Psoas muscle (tissue), 7 donors: ENCODE measurements at regions not wholly inside any gene's neighbourhood (a gene's known extent, or its start where the extent isn't known, plus 50 kb on each side); places are given as distances from the start of the nearest gene placed in this dataset.

Experiments
- ATAC-seq, 4 donors: fragments of 200-7000 bp; cut with Tn5 transposase; one replicate each; pipeline ENCODE4 v1.9.1; 2020; ENCODE audit warnings: moderate library complexity in 3 of 4, mild to moderate bottlenecking in 2 of 4
- DNase-seq, 2 donors: peaks; one replicate each; pipeline ENCODE4 v3.0.0-alpha.2; 2020
- H3K27ac ChIP-seq: fragments of 200-600 bp; one replicate; pipeline ENCODE4 v1.8.0; 2022
- H3K27me3 ChIP-seq, 3 donors: fragments of 200-600 bp in 1 of 3; one replicate each; pipeline versions ENCODE4 v1.6.1 to v1.8.0; 2013 to 2022; ENCODE audit warnings: low read length in 2 of 3, mild to moderate bottlenecking in 2 of 3, moderate library complexity in 1 of 3; ENCODE audit not compliant: insufficient read depth in 3 of 3
- H3K36me3 ChIP-seq, 2 donors: fragments of 200-600 bp in 1 of 2; one replicate each; pipeline versions ENCODE4 v1.6.1 to v1.8.0; 2013 to 2022; ENCODE audit warnings: low read depth in 1 of 2, mild to moderate bottlenecking in 1 of 2, moderate library complexity in 1 of 2; ENCODE audit not compliant: insufficient read depth in 1 of 2
- H3K4me1 ChIP-seq: fragments of 200-600 bp; one replicate; pipeline ENCODE4 v1.8.0; 2022
- H3K4me3 ChIP-seq: fragments of 200-600 bp; one replicate; pipeline ENCODE4 v1.8.0; 2022; ENCODE audit warnings: mild to moderate bottlenecking
- H3K9me3 ChIP-seq: fragments of 200-600 bp; one replicate; pipeline ENCODE4 v1.8.0; 2022
- CTCF ChIP-seq: fragments of 200-600 bp; IDR thresholded peaks from one replicate; pipeline ENCODE4 v1.8.0; 2022; ENCODE audit warnings: antibody characterized with exemption
- WGBS, 3 donors: extraction: QIAGEN DNeasy Blood & Tissue Kit; methylation state at CpG; one replicate each; pipeline versions ENCODE4 v1.1.6 to v1.1.7; 2013; 5-methylcytosine and 5-hydroxymethylcytosine counted together
- intact Hi-C, 2 donors: fragments of 100-400 bp; cut with DNase I; formaldehyde crosslinking; loops; one replicate each; pipeline versions ENCODE4 v1.11.0 to v1.14.2; 2022
- donor health status: healthy with polysubstance abuse.
- donor health status: DM: no; HTN: no; CAD: no; lungs with moderate emphysema.
- donor health status: Bipolar disorder and iron deficiency.
- donor health status: healthy.
- donor health status: DM: yes; HTN: yes; CAD: no.
- donor health status: DM: no; HTN: no; CAD: no.
- donor health status: DM: yes; HTN: yes; CAD: no.

- Histone ChIP-seq H3K27ac (no peak overlapping the region), H3K27me3 (no peaks in the 10 kb centered on the region), H3K36me3 (no peaks in the 10 kb centered on the region), H3K4me3 (no peak overlapping the region), H3K9me3 (no peaks in the 10 kb centered on the region), H3K4me1 (peaks cover 21% of the 10 kb centered on the region)
- DNase-seq = no peak
- ATAC-seq = no peak
- intact Hi-C loops = no loop called here
- 85 to 88% (median 85%) methylated on average over 19 to 21 of the region's 21 CpGs for WGBS, 3 donors
- TF ChIP-seq CTCF = no peak
Measured at GRCh38 chr6:163730246-163731210, 316.0 kb downstream of the QKI start.

- Histone ChIP-seq H3K4me3 (no peak overlapping the region), H3K36me3 (no peaks in the 10 kb centered on the region), H3K4me1 (peaks cover 21% of the 10 kb centered on the region), H3K27me3 (no peaks in the 10 kb centered on the region), H3K9me3 (no peaks in the 10 kb centered on the region), H3K27ac (no peak overlapping the region)
- ATAC-seq (no peak), DNase-seq (no peak)
- WGBS, 3 donors = 89 to 94% (median 90%) methylated on average over 16 of the region's 16 CpGs
- intact Hi-C loops = no loop called here
- TF ChIP-seq CTCF = no peak
Measured at GRCh38 chr6:163729127-163729872, 314.8 kb downstream of the QKI start.

- Histone ChIP-seq H3K4me1 (peaks cover 21% of the 10 kb centered on the region), H3K27me3 (no peaks in the 10 kb centered on the region), H3K9me3 (no peaks in the 10 kb centered on the region), H3K36me3 (no peaks in the 10 kb centered on the region), H3K4me3 (no peak overlapping the region), H3K27ac (no peak overlapping the region)
- ATAC-seq = no peak
- intact Hi-C loops = no loop called here
- 83 to 93% (median 86%) methylated on average over 13 of the region's 13 CpGs for WGBS, 3 donors
- TF ChIP-seq CTCF = no peak
- no peak for DNase-seq
Measured at GRCh38 chr6:163728442-163729126, 314.1 kb downstream of the QKI start.

- intact Hi-C loops = no loop called here
- ATAC-seq (no peak), DNase-seq (no peak)
- 81 to 86% (median 85%) methylated on average over 14 of the region's 14 CpGs for WGBS, 3 donors
- Histone ChIP-seq H3K9me3 (no peaks in the 10 kb centered on the region), H3K4me1 (peaks cover 2% of the 10 kb centered on the region), H3K36me3 (no peaks in the 10 kb centered on the region), H3K27ac (no peak overlapping the region), H3K4me3 (no peak overlapping the region), H3K27me3 (no peaks in the 10 kb centered on the region)
- no peak for TF ChIP-seq CTCF
Measured at GRCh38 chr6:163726037-163726695, 311.6 kb downstream of the QKI start.
